ENCODE measurements at regions not wholly inside any gene's neighbourhood (a gene's known extent, or its start where the extent isn't known, plus 50 kb on each side); places are given as distances from the start of the nearest gene placed in this dataset.

DNA sequence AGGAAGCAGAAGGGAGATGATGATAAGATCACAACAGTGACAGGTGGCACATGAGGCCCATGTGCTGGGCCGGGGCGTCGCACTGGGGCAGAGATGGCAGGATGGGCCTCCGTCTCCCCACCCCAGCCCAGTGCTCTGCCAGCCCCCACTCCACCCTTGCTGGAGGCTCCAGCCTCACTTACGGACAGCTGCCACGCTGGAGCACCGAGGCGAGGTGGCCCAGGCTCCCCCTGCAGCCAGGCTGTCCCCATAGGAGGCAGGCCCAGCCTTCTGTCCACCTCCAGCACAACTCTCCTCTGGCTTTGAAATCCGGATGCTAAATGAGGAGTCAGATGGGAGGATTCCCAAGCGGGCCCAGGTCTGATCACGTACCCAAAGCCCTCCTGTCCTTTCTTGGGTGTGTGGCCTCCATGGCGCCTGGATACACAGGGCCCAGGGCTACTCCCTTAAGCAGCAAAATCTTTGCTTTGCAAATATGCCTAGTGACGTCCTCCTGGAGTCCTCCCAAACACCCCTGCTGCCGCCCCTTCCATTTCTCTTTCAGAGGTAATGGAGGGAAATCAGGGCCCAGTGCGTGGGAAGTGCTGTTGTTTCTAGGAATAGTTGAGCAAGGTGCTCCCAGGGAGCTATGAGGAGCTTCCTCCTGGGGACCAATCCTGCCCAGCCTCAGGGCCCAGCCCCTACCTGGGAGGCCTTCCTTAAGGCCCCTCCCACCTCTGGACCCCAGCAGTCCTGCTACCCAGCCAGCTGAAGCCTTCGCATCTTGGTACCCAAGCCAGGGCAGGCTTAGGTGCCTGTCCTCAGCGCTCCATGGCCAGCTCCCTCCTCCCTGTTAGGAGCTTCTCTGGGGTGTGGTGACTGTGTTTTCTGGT, 170.4 kb upstream of the MYCN start:
- ATAC-seq = no peak
- TF ChIP-seq, protein P1, sequence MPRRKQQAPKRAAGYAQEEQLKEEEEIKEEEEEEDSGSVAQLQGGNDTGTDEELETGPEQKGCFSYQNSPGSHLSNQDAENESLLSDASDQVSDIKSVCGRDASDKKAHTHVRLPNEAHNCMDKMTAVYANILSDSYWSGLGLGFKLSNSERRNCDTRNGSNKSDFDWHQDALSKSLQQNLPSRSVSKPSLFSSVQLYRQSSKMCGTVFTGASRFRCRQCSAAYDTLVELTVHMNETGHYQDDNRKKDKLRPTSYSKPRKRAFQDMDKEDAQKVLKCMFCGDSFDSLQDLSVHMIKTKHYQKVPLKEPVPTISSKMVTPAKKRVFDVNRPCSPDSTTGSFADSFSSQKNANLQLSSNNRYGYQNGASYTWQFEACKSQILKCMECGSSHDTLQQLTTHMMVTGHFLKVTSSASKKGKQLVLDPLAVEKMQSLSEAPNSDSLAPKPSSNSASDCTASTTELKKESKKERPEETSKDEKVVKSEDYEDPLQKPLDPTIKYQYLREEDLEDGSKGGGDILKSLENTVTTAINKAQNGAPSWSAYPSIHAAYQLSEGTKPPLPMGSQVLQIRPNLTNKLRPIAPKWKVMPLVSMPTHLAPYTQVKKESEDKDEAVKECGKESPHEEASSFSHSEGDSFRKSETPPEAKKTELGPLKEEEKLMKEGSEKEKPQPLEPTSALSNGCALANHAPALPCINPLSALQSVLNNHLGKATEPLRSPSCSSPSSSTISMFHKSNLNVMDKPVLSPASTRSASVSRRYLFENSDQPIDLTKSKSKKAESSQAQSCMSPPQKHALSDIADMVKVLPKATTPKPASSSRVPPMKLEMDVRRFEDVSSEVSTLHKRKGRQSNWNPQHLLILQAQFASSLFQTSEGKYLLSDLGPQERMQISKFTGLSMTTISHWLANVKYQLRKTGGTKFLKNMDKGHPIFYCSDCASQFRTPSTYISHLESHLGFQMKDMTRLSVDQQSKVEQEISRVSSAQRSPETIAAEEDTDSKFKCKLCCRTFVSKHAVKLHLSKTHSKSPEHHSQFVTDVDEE (CRISPR knock-in tag; IDR thresholded peaks at IDR 0.05) = no peak
- TF ChIP-seq ZNF8 (CRISPR knock-in tag; IDR thresholded peaks at IDR 0.05) (no peak), GLIS3 (CRISPR knock-in tag; IDR thresholded peaks at IDR 0.05) (no peak), PPARA (CRISPR knock-in tag; IDR thresholded peaks at IDR 0.05; ENCODE audit: borderline replicate concordance) (no peak), SNAI2 (CRISPR knock-in tag; IDR thresholded peaks at IDR 0.05) (no peak), ZFP30 (CRISPR knock-in tag; IDR thresholded peaks at IDR 0.05) (no peak), TCF4 (CRISPR knock-in tag; IDR thresholded peaks at IDR 0.05; ENCODE audit: borderline replicate concordance) (no peak), CSDC2 (CRISPR knock-in tag; IDR thresholded peaks at IDR 0.05) (no peak), RARB (CRISPR knock-in tag; IDR thresholded peaks at IDR 0.05) (no peak), ISL1 (CRISPR knock-in tag; IDR thresholded peaks at IDR 0.05) (no peak)
- TF ChIP-seq, protein P2, sequence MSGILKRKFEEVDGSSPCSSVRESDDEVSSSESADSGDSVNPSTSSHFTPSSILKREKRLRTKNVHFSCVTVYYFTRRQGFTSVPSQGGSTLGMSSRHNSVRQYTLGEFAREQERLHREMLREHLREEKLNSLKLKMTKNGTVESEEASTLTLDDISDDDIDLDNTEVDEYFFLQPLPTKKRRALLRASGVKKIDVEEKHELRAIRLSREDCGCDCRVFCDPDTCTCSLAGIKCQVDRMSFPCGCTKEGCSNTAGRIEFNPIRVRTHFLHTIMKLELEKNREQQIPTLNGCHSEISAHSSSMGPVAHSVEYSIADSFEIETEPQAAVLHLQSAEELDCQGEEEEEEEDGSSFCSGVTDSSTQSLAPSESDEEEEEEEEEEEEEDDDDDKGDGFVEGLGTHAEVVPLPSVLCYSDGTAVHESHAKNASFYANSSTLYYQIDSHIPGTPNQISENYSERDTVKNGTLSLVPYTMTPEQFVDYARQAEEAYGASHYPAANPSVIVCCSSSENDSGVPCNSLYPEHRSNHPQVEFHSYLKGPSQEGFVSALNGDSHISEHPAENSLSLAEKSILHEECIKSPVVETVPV (CRISPR knock-in tag; IDR thresholded peaks at IDR 0.05) = no peak

DNA sequence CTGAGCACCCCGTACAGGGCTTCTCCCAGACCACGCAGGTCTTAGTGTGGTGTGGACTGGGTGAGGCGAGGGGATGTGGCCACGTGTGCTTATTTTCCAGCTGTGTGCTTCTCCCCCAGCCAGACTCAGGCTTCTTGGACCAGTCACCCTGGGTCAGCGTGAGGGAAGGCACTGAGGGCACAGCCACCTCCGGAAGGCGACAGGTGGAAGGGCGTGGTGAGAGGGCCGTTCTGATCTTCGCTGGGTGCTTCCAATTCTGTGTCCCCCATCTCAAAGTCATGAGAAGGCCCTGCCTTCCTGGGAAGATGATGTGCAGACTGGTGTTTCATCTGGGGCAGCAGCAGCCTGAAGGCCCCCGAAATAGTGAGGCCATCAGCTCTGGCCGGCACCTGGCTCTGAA, 169.7 kb upstream of the MYCN start:
- no peak for ATAC-seq
- TF ChIP-seq ZNF70 (CRISPR knock-in tag; IDR thresholded peaks at IDR 0.05) (no peak), ZC3H10 (CRISPR knock-in tag; IDR thresholded peaks at IDR 0.05) (no peak), ESRRG (CRISPR knock-in tag; IDR thresholded peaks at IDR 0.05) (no peak), ZNF8 (CRISPR knock-in tag; IDR thresholded peaks at IDR 0.05) (no peak), ZFP30 (CRISPR knock-in tag; IDR thresholded peaks at IDR 0.05) (no peak), RARB (CRISPR knock-in tag; IDR thresholded peaks at IDR 0.05) (no peak), OSR1 (CRISPR knock-in tag; IDR thresholded peaks at IDR 0.05) (no peak), TOX (CRISPR knock-in tag; IDR thresholded peaks at IDR 0.05; ENCODE audit: borderline replicate concordance) (no peak), PPARA (CRISPR knock-in tag; IDR thresholded peaks at IDR 0.05; ENCODE audit: borderline replicate concordance) (no peak), ZNF565 (CRISPR knock-in tag; conservative IDR thresholded peaks at IDR 0.05; ENCODE audit: low read depth) (no peak), CSDC2 (CRISPR knock-in tag; IDR thresholded peaks at IDR 0.05) (no peak), ISL1 (CRISPR knock-in tag; IDR thresholded peaks at IDR 0.05) (no peak), SNAI2 (CRISPR knock-in tag; IDR thresholded peaks at IDR 0.05) (no peak), ARNTL (CRISPR knock-in tag; IDR thresholded peaks at IDR 0.05; ENCODE audit: borderline replicate concordance, low read depth) (no peak), BACH2 (CRISPR knock-in tag; IDR thresholded peaks at IDR 0.05; ENCODE audit: borderline replicate concordance) (no peak)
- TF ChIP-seq, protein P1 (CRISPR knock-in tag; IDR thresholded peaks at IDR 0.05) = no peak
- TF ChIP-seq, protein P3, sequence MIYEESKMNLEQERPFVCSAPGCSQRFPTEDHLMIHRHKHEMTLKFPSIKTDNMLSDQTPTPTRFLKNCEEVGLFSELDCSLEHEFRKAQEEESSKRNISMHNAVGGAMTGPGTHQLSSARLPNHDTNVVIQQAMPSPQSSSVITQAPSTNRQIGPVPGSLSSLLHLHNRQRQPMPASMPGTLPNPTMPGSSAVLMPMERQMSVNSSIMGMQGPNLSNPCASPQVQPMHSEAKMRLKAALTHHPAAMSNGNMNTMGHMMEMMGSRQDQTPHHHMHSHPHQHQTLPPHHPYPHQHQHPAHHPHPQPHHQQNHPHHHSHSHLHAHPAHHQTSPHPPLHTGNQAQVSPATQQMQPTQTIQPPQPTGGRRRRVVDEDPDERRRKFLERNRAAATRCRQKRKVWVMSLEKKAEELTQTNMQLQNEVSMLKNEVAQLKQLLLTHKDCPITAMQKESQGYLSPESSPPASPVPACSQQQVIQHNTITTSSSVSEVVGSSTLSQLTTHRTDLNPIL (CRISPR knock-in tag; IDR thresholded peaks at IDR 0.05; ENCODE audit: low read depth) = no peak
- TF ChIP-seq, protein P2 (CRISPR knock-in tag; IDR thresholded peaks at IDR 0.05) = no peak
- TF ChIP-seq, protein P4, sequence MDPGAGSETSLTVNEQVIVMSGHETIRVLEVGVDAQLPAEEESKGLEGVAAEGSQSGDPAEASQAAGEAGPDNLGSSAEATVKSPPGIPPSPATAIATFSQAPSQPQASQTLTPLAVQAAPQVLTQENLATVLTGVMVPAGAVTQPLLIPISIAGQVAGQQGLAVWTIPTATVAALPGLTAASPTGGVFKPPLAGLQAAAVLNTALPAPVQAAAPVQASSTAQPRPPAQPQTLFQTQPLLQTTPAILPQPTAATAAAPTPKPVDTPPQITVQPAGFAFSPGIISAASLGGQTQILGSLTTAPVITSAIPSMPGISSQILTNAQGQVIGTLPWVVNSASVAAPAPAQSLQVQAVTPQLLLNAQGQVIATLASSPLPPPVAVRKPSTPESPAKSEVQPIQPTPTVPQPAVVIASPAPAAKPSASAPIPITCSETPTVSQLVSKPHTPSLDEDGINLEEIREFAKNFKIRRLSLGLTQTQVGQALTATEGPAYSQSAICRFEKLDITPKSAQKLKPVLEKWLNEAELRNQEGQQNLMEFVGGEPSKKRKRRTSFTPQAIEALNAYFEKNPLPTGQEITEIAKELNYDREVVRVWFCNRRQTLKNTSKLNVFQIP (CRISPR knock-in tag; IDR thresholded peaks at IDR 0.05; ENCODE audit: borderline replicate concordance, low read depth) = no peak
